ENCODE measurements at regions not wholly inside any gene's neighbourhood (a gene's known extent, or its start where the extent isn't known, plus 50 kb on each side); places are given as distances from the start of the nearest gene placed in this dataset.

DNA sequence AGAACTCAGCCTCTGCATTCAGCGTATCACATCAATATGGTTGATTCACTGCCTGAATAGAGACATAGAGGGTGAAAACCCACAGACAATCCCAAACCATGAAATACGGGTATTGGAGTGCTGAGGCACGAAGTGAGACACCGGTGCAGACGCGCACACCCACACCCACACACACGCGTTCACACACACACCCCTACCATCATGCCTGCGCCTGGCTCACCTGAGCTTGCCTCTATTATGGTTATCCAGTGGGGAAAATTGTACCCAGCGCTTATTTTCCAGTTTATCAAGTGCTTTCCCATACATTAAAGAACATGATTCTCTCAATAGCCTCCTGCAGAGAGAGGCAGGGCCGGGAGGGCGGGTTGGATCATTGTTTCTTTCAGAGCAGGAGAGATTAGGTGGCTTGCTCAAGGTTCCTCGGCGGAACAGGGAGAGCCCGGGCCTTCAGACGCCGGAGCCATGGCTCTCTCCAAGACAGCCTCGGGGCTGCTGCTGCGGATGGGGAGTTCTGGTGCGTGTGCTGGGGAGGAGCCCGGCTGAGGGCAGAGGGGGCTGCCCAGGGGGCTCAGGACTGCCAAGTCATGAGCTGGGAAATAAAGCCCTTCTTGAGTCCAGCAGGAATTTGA is 78.9 kb upstream of the THY1 start:
- Histone ChIP-seq H3K36me3 (replicated peaks) (no peaks in the 10 kb centered on the region), H3K27me3 (replicated peaks) (peaks cover 24% of the 10 kb centered on the region), H3K27ac (no peak overlapping the region), H3K4me3 (ENCODE audit: low read depth, low read length) (no peak overlapping the region)
- DNase-seq, result no peak
- TF ChIP-seq, protein P1, sequence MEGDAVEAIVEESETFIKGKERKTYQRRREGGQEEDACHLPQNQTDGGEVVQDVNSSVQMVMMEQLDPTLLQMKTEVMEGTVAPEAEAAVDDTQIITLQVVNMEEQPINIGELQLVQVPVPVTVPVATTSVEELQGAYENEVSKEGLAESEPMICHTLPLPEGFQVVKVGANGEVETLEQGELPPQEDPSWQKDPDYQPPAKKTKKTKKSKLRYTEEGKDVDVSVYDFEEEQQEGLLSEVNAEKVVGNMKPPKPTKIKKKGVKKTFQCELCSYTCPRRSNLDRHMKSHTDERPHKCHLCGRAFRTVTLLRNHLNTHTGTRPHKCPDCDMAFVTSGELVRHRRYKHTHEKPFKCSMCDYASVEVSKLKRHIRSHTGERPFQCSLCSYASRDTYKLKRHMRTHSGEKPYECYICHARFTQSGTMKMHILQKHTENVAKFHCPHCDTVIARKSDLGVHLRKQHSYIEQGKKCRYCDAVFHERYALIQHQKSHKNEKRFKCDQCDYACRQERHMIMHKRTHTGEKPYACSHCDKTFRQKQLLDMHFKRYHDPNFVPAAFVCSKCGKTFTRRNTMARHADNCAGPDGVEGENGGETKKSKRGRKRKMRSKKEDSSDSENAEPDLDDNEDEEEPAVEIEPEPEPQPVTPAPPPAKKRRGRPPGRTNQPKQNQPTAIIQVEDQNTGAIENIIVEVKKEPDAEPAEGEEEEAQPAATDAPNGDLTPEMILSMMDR (IDR thresholded peaks at IDR 0.05; ENCODE audit: low read depth, low read length, missing control alignments), result no peak
- in situ Hi-C loops (cut with HindIII; ENCODE audit: low pct_ligation_motif_present, low sequenced_read_pairs), result no loop called here

GRCh38 chr11:119497717-119498116 is 74.7 kb upstream of the THY1 start:
- DNase-seq, result no peak
- Histone ChIP-seq H3K4me3 (ENCODE audit: low read depth, low read length) (no peak overlapping the region), H3K27me3 (replicated peaks) (peaks cover 24% of the 10 kb centered on the region), H3K36me3 (replicated peaks) (no peaks in the 10 kb centered on the region), H3K27ac (no peak overlapping the region)
- in situ Hi-C loops (cut with HindIII; ENCODE audit: low pct_ligation_motif_present, low sequenced_read_pairs), result no loop called here
- TF ChIP-seq, protein P1 (IDR thresholded peaks at IDR 0.05; ENCODE audit: low read depth, low read length, missing control alignments), result no peak

DNA sequence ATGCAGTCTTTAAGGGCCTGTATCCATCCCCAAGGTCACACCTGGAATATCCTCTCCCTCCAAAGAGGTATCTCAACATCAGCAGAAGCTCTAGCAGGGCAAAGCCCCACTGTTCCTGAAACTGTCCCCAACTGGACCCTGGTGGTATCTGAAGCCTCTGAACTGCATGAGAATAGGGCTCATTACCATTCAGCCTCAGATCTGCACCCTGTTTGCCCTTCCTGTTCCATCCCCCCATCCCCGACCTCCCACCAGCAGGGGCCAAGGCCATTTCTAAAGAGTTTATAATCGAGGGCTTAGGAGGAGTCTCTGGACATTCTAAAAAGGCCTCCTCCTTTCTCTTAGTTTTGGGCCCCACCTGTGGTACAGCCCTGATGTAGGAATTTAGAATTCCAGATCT is 74.0 kb upstream of the THY1 start:
- H3K27me3 ChIP-seq (replicated peaks), result peaks cover 23% of the 10 kb centered on the region
- TF ChIP-seq, protein P1 (IDR thresholded peaks at IDR 0.05; ENCODE audit: low read depth, low read length, missing control alignments), result no peak
- no peak for DNase-seq
- H3K27ac ChIP-seq, result no peak overlapping the region
- in situ Hi-C loops (cut with HindIII; ENCODE audit: low pct_ligation_motif_present, low sequenced_read_pairs), result no loop called here
- no peak overlapping the region for H3K4me3 ChIP-seq (ENCODE audit: low read depth, low read length)
- H3K36me3 ChIP-seq (replicated peaks), result no peaks in the 10 kb centered on the region

- no peak overlapping the region for H3K27ac ChIP-seq
- no peak for DNase-seq
- no peak overlapping the region for H3K4me3 ChIP-seq (ENCODE audit: low read depth, low read length)
- H3K27me3 ChIP-seq (replicated peaks), result peaks cover 23% of the 10 kb centered on the region
- in situ Hi-C loops (cut with HindIII; ENCODE audit: low pct_ligation_motif_present, low sequenced_read_pairs), result no loop called here
- TF ChIP-seq, protein P1 (IDR thresholded peaks at IDR 0.05; ENCODE audit: low read depth, low read length, missing control alignments), result no peak
- no peaks in the 10 kb centered on the region for H3K36me3 ChIP-seq (replicated peaks)
These were observed 73.5 kb upstream of the THY1 start for GRCh38 chr11:119496469-119496868.

- in situ Hi-C loops (cut with HindIII; ENCODE audit: low pct_ligation_motif_present, low sequenced_read_pairs), result no loop called here
- DNase-seq, result peak; percentile 10
These were observed 70.7 kb upstream of the THY1 start for GRCh38 chr11:119493712-119494111.

More at GRCh38 chr11:119493712-119494111, 70.7 kb upstream of the THY1 start:
- TF ChIP-seq, protein P1 (IDR thresholded peaks at IDR 0.05; ENCODE audit: low read depth, low read length, missing control alignments), result no peak
- peaks cover 14% of the 10 kb centered on the region for H3K27me3 ChIP-seq (replicated peaks)
- no peaks in the 10 kb centered on the region for H3K36me3 ChIP-seq (replicated peaks)
- H3K4me3 ChIP-seq (ENCODE audit: low read depth, low read length), result no peak overlapping the region
- H3K27ac ChIP-seq, result no peak overlapping the region

All from brain microvascular endothelial cell (primary cell).